ENCODE measurements at regions not wholly inside any gene's neighbourhood (a gene's known extent, or its start where the extent isn't known, plus 50 kb on each side); places are given as distances from the start of the nearest gene placed in this dataset.

GRCh38 chr11:92791886-92792285 is 177.6 kb upstream of the MTNR1B start:
- no peak for ATAC-seq

GRCh38 chr11:92793189-92793588 is 176.3 kb upstream of the MTNR1B start:
- TF ChIP-seq POLR2A (IDR thresholded peaks at IDR 0.05): no peak
- no peak for TF ChIP-seq CTCF (IDR thresholded peaks at IDR 0.05)
- Histone ChIP-seq H3K27me3 (no peaks in the 10 kb centered on the region), H3K4me1 (no peaks in the 10 kb centered on the region), H3K4me3 (no peak overlapping the region), H3K27ac (no peak overlapping the region), H3K36me3 (no peaks in the 10 kb centered on the region), H3K9me3 (no peaks in the 10 kb centered on the region)
- no peak for DNase-seq
- intact Hi-C loops (cut with DNase I): no loop called here
- WGBS, 4 donors: 86 to 88% (median 87%) methylated on average over 4 of the region's 4 CpGs
- ATAC-seq: no peak

More at GRCh38 chr11:92791886-92792285, 177.6 kb upstream of the MTNR1B start:
- no peaks in the 10 kb centered on the region for H3K36me3 ChIP-seq
- no peak overlapping the region for H3K4me3 ChIP-seq
- H3K4me1 ChIP-seq: no peaks in the 10 kb centered on the region
- no peak overlapping the region for H3K27ac ChIP-seq
- no peak for DNase-seq
- H3K27me3 ChIP-seq: no peaks in the 10 kb centered on the region
- intact Hi-C loops (cut with DNase I): no loop called here
- 86 to 95% (median 93%) methylated on average over 3 of the region's 3 CpGs for WGBS, 4 donors
- H3K9me3 ChIP-seq: no peaks in the 10 kb centered on the region
- TF ChIP-seq CTCF (IDR thresholded peaks at IDR 0.05): no peak
- TF ChIP-seq POLR2A (IDR thresholded peaks at IDR 0.05): no peak

GRCh38 chr11:92794783-92795182 is 174.7 kb upstream of the MTNR1B start:
- WGBS, 4 donors: 84 to 90% (median 87%) methylated on average over 2 of the region's 2 CpGs
- Histone ChIP-seq H3K27ac (no peak overlapping the region), H3K27me3 (no peaks in the 10 kb centered on the region), H3K4me1 (no peaks in the 10 kb centered on the region), H3K4me3 (no peak overlapping the region), H3K36me3 (no peaks in the 10 kb centered on the region), H3K9me3 (no peaks in the 10 kb centered on the region)
- no peak for DNase-seq
- no peak for ATAC-seq
- intact Hi-C loops (cut with DNase I): no loop called here
- no peak for TF ChIP-seq POLR2A (IDR thresholded peaks at IDR 0.05)
- no peak for TF ChIP-seq CTCF (IDR thresholded peaks at IDR 0.05)

GRCh38 chr11:92796744-92797143 is 172.7 kb upstream of the MTNR1B start:
- Histone ChIP-seq H3K4me3 (no peak overlapping the region), H3K4me1 (no peaks in the 10 kb centered on the region), H3K9me3 (no peaks in the 10 kb centered on the region), H3K27me3 (no peaks in the 10 kb centered on the region), H3K27ac (no peak overlapping the region), H3K36me3 (no peaks in the 10 kb centered on the region)
- DNase-seq (no peak), ATAC-seq (no peak)
- 82 to 91% (median 88%) methylated on average over 1 of the region's 1 CpG for WGBS, 4 donors
- intact Hi-C loops (cut with DNase I): no loop called here
- no peak for TF ChIP-seq POLR2A (IDR thresholded peaks at IDR 0.05)
- TF ChIP-seq CTCF (IDR thresholded peaks at IDR 0.05): no peak

Measured in heart left ventricle (tissue), 16 donors.